ENCODE measurements at regions not wholly inside any gene's neighbourhood (a gene's known extent, or its start where the extent isn't known, plus 50 kb on each side); places are given as distances from the start of the nearest gene placed in this dataset.

- TF ChIP-seq CTCF (IDR thresholded peaks at IDR 0.05) (no peak), POLR2A (IDR thresholded peaks at IDR 0.05) (no peak), POLR2AphosphoS5 (IDR thresholded peaks at IDR 0.05) (no peak)
These were observed 311.9 kb upstream of the GNAI1 start for GRCh38 chr7:79822620-79823240.

Measured in prostate gland (tissue), 2 donors.